ENCODE measurements at regions not wholly inside any gene's neighbourhood (a gene's known extent, or its start where the extent isn't known, plus 50 kb on each side); places are given as distances from the start of the nearest gene placed in this dataset.
"Not testable (repeated sequence)": the region's sequence is repeated elsewhere in the genome, so short reads cannot be mapped to it uniquely, and the experiment has no call there.

DNA sequence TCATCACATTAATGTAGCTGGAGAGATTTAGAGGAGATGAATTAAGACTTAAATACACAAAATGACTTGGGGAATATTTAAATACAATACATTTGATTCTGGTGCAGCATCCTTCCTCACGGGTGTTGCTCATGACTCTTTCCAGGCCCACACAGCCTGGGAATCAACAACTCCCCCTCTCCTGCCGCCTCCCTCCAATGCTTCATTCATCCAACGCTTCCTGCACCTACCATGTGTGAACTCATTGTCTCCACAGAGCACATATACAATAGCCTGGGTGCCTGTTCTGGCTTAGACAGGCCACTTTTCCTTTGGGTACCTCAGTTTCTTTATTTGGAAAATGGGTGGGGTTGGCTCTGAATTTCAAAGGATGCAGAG, 476.9 kb upstream of the CADM1 start:
- DNase-seq: no peak

DNA sequence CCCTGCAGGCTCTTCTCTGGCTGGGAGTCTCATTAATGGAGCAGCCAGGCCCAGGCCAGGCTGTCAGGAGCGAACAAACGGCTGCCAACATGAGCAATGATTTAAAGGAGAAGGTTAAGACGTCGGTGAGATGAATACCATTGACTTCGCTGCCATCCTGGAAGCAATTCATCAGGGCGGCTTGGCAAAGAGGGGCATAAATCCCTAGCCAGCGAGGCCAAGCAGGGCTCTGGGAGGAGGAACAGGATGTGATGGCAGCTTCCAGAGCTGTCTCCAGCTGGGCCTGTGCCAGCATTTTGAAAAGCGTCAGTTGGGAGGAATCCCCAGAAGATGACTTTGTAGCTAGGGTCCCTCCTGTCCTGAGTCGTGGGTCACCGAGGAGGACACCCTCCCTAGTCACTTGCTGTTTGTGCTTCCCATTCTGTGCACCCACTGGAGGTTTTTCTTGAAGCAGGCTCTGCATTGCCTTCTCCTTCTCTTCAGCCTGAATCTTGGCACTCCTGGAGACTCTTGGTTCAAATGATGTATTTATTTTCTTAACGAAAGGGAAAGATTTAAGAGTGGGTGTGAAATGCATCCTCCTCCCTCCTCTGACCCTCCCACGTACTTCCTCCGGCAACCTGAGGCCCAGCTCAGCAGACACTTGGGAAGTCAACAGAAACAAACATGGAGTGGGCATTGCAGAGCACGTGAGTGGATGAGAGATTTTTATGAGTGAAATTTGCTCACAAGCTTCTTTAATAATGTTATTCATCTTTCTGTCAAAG, 476.3 kb upstream of the CADM1 start:
- DNase-seq: no peak

- DNase-seq: no peak
Measured at GRCh38 chr11:115974703-115975102, 470.5 kb upstream of the CADM1 start.

- not testable (repeated sequence) for DNase-seq
Measured at GRCh38 chr11:115967203-115967602, 463.0 kb upstream of the CADM1 start.

DNA sequence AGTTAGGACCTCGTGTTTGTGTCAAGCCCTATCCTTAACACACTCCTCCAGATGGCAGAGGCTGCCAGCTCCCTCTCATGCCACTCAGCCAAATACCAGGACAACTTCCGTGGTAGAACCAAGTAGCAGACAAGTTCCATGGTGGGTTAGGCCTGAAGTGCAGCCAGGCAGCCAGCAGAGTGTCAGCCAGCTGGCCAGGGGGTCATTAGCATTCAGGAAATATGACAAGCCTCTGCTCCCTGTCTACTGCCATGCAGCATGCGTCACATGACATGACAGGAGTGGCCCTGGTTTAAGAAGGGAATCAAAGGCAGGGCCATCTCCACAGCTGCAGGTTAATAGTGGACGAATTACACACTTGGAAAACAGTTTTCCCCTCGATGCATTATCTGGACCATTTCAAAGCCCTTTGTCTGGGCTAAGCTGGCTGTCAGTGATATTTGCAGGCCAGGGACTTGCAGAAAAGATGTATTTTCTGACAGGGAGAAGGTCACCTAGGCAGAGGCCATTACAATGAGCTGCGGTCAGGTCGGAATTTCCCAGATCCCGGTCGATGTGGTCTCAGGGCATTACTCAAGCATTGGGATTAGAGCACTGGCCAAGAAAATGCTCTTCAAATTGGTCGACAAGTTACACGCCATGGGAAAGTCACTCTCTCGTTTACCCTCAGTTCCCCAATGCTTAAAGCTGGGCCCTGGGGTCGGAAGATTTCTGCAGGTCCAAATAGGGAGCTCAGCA, 461.7 kb upstream of the CADM1 start:
- no peak for DNase-seq

DNA sequence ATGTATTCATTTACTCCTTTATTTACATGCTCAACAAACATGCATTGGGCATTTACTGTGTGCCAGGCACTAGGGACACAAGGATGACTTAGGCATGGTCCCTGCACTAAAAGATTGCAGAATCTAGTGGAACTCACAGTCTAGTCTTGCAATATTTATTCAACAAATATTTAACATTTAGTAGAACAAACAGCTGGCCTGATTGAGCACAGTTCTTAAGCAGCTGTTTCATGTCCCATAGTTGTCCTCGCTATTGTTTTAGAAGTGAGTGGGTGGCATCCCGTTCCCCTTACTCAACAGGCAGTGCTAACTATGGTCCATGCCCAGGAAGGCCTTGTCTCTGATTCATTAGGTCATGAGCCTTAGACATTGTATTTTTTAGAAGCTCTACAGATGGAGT, 459.9 kb upstream of the CADM1 start:
- no peak for DNase-seq

- no peak for DNase-seq
Measured at GRCh38 chr11:115963156-115963555, 458.9 kb upstream of the CADM1 start.

DNA sequence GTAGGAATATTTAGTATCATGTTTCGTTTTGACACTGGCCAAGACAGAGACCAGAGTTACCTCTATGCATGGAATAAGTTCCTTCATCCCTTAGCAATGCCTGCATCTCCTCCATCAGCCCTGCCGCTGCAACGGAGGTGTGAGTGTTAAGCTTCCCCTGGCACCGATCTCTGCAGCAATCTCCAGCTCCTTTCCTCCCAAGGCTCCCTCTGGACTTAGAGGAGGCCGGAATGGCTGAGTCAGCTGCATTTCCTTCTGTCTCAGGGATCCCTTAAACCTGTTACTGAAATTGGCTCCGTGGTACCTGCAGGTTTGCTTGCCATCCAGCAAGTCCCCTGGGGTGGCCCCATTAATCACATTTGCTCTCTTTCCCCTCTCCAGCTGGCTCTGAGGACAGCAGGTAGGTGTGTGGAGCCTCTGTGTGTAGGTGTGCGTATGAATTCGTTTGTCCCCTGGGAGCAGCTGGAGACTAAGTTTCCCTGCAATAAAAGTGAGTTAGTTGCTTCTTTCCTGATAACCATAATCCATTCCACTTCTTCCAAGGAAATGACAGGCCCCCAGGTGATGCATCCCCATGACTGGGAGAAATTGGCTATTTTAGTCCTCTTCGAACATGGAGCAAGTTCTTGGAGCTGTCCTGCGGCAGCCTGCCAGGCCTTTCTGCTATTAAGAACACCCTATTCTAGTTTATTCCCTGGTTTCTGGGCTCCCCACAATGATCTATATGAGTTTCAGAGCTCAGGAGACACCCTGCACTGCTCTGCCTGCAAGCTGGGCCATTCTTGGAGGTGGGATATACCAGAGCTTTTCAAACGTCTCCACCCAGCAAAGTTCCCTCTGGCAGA, 457.2 kb upstream of the CADM1 start:
- DNase-seq: no peak

DNA sequence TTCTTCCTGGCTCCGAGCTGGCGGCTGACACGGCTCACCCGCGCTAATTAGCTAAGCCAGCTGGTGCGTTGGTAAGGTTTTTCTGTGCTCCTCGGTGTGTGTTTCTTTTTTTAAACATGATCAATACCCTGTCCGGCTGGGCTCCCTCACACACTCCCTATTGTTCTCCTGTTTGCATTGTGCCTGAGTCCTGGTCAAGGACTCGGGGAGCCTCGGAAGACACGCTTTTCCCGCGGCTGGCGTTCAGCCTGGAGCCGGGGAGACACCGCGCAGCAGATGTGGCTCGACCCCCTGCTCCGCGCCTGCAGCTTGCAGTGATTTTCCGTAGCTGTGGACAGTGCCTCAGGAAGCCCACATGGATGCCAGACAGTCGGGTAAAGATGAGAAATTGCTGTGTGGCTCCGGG, 454.9 kb upstream of the CADM1 start:
- no peak for DNase-seq

DNA sequence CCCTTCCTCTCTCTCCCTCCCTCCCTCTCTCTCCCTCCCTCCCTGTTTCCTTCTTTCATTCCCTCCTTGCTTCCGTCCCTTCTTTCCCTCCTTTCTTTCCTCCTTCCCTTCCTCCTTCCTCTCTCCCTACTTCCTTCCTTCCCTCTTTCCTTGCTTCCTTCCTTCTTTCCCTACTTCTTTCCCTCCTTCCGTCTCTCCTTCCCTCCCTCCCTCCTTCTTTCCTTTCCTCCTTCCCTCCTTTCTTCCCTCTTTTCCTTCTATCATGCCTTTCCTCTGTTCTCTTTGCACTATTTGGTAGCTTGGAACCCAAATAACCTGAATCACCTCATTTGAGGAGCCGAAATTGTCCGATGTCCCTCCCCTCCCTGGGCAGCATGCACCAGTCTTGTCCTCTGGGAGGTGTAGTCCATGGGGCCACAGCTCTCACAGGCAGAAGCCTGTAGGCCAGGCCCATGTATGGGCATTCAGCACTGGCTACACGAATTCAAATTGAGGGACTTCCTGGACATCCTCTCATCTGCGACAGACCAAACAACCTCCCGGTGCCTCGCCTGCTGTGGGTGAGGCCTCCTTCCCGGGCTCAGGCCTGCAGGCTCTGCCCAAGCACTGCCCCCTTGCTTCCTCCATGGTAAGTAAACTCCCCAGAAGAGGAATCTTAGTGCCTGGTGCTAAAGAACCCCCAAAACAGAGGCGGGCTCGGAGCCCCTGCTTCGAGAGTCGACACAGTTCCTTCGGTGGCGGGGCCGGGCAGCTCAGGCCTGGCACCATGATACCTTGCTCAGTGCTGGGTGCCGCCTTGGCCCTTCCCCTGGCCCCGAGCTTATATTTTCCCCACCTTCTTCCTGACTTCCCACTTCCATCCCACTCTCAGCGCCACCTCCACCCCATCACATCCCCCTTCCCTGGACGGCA, 454.1 kb upstream of the CADM1 start:
- no peak for DNase-seq

- DNase-seq: no peak
Measured at GRCh38 chr11:115955803-115956202, 451.6 kb upstream of the CADM1 start.

- DNase-seq: no peak
Measured at GRCh38 chr11:115950660-115951059, 446.4 kb upstream of the CADM1 start.

DNA sequence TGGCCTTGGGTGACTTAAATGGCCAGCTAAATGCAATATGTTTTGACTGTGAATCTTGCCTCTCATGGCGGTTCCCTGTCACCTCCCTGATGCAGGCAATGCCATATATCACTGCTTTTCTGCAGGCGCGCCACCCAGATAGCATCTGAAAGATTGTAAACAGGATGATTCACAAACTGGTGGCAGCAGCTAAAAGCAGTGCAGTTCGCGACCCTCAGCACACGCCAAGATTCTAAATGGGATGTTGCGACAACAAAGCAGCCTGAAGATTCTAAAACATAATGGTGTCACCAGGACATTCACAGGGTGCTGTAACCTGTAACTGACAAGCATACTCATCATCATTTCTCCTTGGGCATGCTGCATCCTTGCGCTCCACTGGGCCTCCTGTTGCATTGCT, 440.4 kb upstream of the CADM1 start:
- no peak for DNase-seq

- DNase-seq: no peak
Measured at GRCh38 chr11:115942011-115942410, 437.8 kb upstream of the CADM1 start.

- peak; percentile 97 for DNase-seq
Measured at GRCh38 chr11:115941481-115941993, 437.3 kb upstream of the CADM1 start.

DNA sequence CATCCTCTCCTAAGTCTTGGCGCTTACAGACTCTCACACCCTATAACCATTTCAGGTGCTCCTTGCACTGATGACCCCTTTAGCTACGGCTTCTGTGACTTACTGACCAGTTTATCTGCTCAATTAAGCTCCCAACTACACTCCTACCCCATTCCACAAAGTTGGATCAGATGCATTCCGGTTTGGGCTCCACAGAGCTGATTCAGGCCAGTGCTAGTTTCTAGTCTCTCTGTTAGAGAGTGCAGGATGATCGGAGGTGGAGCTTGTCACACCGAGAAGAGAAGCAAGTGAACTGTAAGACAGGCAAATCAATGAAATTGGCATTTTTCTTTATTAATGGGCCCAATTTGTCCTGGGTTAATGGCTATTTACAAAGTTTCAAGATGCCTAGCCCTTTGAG, 436.8 kb upstream of the CADM1 start:
- no peak for DNase-seq

DNA sequence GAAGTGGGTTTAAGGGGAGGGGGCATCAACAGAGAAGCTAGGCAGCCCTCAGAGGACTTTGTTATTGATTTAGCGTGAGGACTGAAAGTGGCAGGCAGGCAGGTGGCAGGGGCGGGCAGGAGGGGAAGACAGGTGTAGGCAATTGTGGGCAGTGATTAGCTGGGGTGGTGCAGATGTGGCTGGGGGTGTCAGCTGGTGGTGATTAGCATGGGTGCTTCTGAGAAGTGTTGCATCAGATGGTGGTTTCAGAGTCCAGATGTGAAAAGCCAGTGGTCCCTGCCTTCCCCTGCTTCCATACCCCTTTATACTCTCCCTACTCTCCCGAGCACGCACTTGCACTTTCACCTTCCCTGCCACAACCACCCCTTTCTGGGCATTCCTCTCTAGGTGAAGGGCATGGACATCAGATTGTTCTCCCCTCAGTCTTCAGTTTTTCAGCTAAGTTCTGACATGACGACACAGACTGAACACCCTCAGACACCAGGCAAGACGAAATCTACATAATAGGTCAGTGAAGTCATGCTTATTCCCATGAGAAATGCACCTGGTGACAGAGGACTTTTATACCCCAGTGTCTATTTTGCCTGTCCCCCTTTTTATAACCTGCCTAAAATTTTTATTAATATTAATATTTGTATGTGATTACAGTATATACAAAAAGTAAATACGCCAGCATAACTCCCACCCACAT, 435.7 kb upstream of the CADM1 start:
- no peak for DNase-seq

- no peak for DNase-seq
Measured at GRCh38 chr11:115939104-115939730, 435.0 kb upstream of the CADM1 start.

DNA sequence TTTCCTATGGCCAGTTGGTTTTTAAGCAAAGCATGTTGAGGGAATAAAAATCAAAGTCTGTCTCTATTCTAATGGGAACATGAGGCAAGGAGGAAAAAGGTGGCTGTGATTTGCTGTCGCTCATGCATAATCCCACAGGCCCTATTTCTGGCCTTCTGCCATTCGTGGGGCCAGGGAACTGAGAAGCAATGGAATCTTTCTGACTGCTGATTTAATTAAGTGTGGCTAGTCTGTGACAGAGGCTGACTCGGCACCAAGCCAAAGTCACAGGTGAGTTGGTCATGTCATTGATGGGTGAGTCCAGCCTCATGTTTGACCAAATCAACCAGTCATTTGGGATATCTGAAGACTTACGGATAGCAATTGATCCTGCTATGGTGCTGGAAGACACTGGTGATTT, 429.3 kb upstream of the CADM1 start:
- no peak for DNase-seq

- peak; percentile 53 for DNase-seq
Measured at GRCh38 chr11:115931548-115932083, 427.4 kb upstream of the CADM1 start.
